Left lung (tissue), 4 donors: ENCODE measurements at regions not wholly inside any gene's neighbourhood (a gene's known extent, or its start where the extent isn't known, plus 50 kb on each side); places are given as distances from the start of the nearest gene placed in this dataset.

Experiments
- ATAC-seq: fragments of 200-7000 bp; cut with Tn5 transposase; one replicate; pipeline ENCODE4 v1.9.1; 2020; ENCODE audit warnings: moderate library complexity
- DNase-seq, 4 donors: peaks; one replicate each; pipeline ENCODE4 v3.0.0-alpha.2; 2013 to 2020
- H3K27ac ChIP-seq, 2 donors: fragments of 200-600 bp; sonication (generic) in 1 of 2; one replicate each; pipeline versions ENCODE4 v1.5.0 to v1.8.0; 2020 to 2021
- H3K27me3 ChIP-seq, 2 donors: fragments of 200-600 bp; sonication (generic) in 1 of 2; one replicate each; pipeline versions ENCODE4 v1.5.0 to v1.8.0; 2020 to 2021
- H3K36me3 ChIP-seq, 2 donors: fragments of 200-600 bp; sonication (generic) in 1 of 2; one replicate each; pipeline versions ENCODE4 v1.5.0 to v1.8.0; 2020 to 2021
- H3K4me1 ChIP-seq, 2 donors: fragments of 200-600 bp; one replicate each; pipeline ENCODE4 v1.8.0; 2021
- H3K4me3 ChIP-seq, 2 donors: fragments of 200-600 bp; sonication (generic) in 1 of 2; one replicate each; pipeline versions ENCODE4 v1.5.0 to v1.8.0; 2020 to 2021; ENCODE audit warnings: mild to moderate bottlenecking in 1 of 2
- H3K9me3 ChIP-seq, 2 donors: fragments of 200-600 bp; sonication (generic) in 1 of 2; one replicate each; pipeline versions ENCODE4 v1.5.0 to v1.8.0; 2020 to 2021
- intact Hi-C, 2 donors: fragments of 100-400 bp; cut with DNase I; formaldehyde crosslinking; loops; one replicate each; pipeline versions ENCODE4 v1.11.2 to v1.14.2; 2022
- TF ChIP-seq, protein P1 (sequence below), 2 donors: fragments of 200-600 bp; sonication (generic) in 1 of 2; IDR thresholded peaks; one replicate each; pipeline versions ENCODE4 v1.5.0 to v1.8.0; 2021; ENCODE audit warnings: antibody characterized with exemption in 2 of 2
- donor health status: DM: no; HTN: yes; CAD: no.
- donor health status: DM: no; HTN: no; CAD: no.

DNA sequence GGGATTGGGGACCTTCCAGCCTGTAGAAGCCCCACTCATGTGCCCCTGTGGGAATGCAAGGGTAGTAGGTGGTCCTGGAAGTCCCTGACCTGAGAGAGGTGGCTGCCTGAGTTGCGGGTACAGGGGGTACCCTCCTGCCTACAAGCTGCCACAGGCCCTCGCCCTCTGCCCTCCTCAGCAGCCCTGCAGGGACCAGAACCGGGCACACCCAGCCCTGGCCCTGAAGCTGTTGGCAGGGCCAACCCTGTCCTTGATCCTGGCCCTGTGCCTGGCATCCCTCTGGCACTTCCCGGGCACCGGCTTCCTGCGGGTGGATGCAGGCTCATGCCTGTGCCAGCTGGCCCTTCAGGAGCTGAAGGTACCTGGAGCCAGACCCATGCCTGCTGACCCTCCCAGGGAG, 54.9 kb upstream of the ELN start:
- intact Hi-C loops: no loop called here
- DNase-seq: no peak
- TF ChIP-seq, protein P1, sequence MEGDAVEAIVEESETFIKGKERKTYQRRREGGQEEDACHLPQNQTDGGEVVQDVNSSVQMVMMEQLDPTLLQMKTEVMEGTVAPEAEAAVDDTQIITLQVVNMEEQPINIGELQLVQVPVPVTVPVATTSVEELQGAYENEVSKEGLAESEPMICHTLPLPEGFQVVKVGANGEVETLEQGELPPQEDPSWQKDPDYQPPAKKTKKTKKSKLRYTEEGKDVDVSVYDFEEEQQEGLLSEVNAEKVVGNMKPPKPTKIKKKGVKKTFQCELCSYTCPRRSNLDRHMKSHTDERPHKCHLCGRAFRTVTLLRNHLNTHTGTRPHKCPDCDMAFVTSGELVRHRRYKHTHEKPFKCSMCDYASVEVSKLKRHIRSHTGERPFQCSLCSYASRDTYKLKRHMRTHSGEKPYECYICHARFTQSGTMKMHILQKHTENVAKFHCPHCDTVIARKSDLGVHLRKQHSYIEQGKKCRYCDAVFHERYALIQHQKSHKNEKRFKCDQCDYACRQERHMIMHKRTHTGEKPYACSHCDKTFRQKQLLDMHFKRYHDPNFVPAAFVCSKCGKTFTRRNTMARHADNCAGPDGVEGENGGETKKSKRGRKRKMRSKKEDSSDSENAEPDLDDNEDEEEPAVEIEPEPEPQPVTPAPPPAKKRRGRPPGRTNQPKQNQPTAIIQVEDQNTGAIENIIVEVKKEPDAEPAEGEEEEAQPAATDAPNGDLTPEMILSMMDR (IDR thresholded peaks at IDR 0.05): no peak

DNA sequence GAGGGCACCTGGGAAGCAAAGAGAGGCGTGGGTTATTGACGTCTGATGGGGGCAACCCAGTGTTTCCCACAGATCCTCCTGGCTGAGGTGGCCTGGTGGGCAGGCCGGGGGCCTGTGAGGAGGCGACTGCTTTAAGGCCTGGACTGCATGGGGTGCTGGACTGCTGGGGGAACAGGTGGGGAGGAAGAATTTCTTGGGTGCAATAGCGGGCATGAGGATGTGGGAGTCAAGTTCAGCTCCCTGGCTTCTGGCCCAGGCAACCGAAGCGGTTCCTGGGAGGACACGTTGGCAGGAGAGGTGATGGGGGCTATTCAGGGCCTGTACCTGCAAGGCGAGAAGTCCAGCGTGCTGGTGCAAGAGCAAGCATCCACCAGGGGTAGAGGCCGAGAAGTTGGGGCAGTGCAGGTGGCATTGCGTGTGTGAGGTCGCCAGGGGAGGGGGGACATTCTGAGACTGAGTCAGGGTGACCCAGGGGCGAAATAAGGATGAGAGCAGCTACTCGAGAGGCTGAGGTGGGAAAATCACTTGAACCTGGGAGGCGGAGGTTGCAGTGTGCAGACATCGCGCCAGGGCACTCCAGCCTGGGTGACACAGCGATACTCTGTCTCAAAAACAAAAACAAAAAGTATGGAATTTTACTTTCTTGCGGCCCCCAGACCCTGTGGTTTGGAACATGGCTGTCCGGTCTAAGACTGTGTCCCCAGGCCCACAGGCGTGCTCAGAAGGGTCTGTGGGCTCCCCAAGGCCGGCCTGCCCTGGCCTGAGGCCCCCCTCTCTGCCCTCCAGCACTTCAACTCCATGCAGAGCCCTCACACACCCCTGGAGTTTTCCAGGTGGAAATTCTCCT, 53.6 kb upstream of the ELN start:
- Histone ChIP-seq H3K9me3 (no peaks in the 10 kb centered on the region), H3K27ac (no peak overlapping the region), H3K4me3 (no peak overlapping the region), H3K36me3 (no peaks in the 10 kb centered on the region), H3K4me1 (peaks cover 7 to 8% of the 10 kb centered on the region in 2 donors), H3K27me3 (no peaks in the 10 kb centered on the region)
- TF ChIP-seq, protein P1 (IDR thresholded peaks at IDR 0.05): no peak
- intact Hi-C loops: no loop called here
- DNase-seq (no peak), ATAC-seq (no peak)

More for the DNA sequence above, 54.9 kb upstream of the ELN start:
- ATAC-seq: no peak
- H3K9me3 ChIP-seq: no peaks in the 10 kb centered on the region
- no peak overlapping the region for H3K4me3 ChIP-seq
- no peaks in the 10 kb centered on the region for H3K27me3 ChIP-seq
- H3K4me1 ChIP-seq: no peaks in the 10 kb centered on the region
- H3K27ac ChIP-seq: no peak overlapping the region
- H3K36me3 ChIP-seq: no peaks in the 10 kb centered on the region

DNA sequence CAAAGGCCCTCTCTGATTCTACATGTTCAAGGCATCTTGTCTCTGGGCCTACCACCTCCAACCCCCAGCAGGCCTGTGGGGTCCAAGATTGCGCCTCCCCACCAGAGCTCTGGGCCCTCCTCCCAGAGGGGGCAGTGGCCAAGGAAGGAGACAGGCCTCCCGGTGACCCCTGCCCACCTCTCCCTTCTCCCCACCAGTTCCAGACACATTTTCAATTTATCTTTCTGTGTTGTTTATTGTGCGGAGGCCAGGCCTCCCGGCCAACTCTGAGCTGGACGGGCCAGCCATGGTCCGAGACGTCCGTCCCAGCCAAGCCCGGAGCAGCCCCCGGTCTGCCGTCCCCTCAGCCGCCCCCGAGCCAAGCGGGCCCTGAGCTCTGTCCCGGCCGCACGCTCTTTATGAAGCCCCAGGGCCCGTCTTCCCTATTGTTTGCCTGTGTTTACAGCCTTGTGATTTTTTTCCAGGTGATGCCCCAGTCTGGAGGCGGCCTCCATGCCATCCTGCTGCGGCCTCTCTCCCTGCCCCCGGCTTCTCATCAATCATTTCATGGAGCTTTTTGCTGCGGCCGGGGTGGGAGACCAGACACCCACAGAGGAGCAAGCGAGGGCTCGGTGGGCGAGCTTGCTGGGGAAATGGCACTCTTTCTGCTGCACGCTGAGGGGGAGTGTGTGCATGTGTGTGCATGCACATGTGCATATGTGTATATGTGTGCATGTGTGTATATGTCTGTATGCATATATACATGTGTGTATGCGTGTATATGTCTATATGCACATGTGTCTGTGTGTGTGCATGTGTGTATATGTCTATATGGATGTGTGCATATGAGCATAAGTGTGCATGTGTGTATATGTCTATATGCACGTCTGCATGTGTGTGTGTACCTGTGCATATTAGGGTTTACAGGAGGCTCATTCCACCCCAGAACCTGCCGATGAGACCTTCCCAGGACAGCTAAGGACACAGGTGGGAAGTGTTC, 52.7 kb upstream of the ELN start:
- ATAC-seq (no peak), DNase-seq (no peak)
- no peaks in the 10 kb centered on the region for H3K27me3 ChIP-seq
- H3K36me3 ChIP-seq: no peaks in the 10 kb centered on the region
- H3K4me1 ChIP-seq: peaks cover 8 to 15% of the 10 kb centered on the region in 2 donors
- no peak overlapping the region for H3K27ac ChIP-seq
- intact Hi-C loops: no loop called here
- H3K9me3 ChIP-seq: no peaks in the 10 kb centered on the region
- TF ChIP-seq, protein P1 (IDR thresholded peaks at IDR 0.05): no peak
- H3K4me3 ChIP-seq: no peak overlapping the region

DNA sequence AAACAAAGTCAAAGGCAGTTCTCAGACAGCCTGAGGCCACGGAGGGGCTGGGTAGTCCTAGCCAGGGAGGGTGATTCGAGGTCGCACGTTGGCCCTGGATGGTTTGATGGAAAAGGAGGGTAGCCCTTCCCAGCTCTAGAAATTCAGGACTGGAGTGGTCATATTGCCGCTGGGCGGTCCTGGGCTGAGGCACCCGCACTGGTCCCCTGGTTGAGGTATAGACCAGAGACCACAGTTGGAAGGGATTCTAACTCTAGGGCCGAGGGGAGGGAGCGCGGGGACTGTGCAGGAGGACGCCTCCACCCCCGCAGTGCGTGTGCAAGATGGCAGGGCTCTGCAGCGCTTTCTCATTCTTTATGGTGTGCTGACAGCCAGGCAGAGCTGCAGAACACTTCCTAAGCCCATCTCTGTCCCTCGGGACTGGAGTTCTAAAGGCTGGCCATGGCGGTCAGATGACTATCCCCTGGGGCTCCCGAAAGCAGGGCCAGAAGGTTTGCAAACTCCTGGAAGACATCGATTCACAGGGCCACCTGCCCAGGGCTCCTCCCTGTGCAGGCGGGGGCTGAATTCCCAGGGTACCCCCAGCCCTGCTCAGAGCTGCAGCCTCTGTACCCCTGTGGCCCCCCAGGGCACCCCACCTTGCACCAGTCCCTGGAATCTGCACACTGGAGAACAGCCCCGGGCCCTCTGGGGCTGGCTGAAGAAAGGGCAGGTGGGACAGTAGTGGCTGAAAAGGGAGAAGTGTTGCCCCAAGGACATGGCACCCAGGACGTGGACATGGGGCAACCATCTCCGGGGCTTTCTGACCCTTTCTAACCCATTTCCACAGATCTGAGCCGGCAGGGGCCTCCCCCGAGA, 51.0 kb upstream of the ELN start:
- no peak for DNase-seq

More for the DNA sequence above, 51.0 kb upstream of the ELN start:
- TF ChIP-seq, protein P1 (IDR thresholded peaks at IDR 0.05): no peak
- H3K4me1 ChIP-seq: peaks cover 8 to 15% of the 10 kb centered on the region in 2 donors
- no peak overlapping the region for H3K4me3 ChIP-seq
- no peak for ATAC-seq
- no peaks in the 10 kb centered on the region for H3K36me3 ChIP-seq
- H3K27ac ChIP-seq: no peak overlapping the region
- no peaks in the 10 kb centered on the region for H3K27me3 ChIP-seq
- intact Hi-C loops: no loop called here
- no peaks in the 10 kb centered on the region for H3K9me3 ChIP-seq
